HG02938 (cell line): ENCODE measurements at regions not wholly inside any gene's neighbourhood (a gene's known extent, or its start where the extent isn't known, plus 50 kb on each side); places are given as distances from the start of the nearest gene placed in this dataset.
"Not testable (repeated sequence)": the region's sequence is repeated elsewhere in the genome, so short reads cannot be mapped to it uniquely, and the experiment has no call there.

Experiments
- ATAC-seq: cut with Tn5 transposase; IDR thresholded peaks from one replicate; pipeline ENCODE4 v1.9.1; 2021; ENCODE audit warnings: mild to moderate bottlenecking, moderate library complexity; ENCODE audit not compliant: unreplicated experiment

DNA sequence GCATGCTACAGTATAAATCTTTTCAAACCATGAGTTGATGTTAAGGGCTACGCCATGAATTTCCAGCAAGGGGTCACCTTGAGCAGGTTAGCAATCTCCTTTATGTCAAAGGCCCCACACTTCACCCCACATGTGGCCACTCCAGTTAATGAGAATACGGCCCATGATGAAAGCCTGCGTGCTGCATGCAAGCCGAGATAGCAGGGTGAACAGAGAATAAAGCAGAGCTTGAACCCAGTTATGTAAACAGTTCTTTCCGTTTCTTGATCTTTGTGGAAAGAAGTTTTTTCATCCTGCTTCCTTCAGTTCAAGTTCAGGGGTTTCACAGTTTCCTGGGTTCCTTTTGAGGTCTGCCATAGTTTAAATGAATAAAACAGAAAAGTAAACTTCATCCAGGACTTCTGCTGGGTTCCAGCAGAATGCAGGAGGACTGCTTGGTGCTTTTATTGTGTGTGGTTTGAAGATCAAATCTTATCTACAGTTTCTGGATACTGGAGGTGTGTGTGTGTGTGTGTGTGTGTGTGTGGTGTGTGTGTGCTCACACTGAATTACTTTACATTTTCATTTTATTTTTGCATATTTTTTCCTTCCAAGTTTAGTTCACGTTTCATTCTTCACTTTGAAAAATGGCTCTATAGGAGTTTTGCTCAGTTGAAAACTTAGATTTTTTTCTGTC lies 87.1 kb downstream of the HMHB1 start:
- ATAC-seq, result no peak

DNA sequence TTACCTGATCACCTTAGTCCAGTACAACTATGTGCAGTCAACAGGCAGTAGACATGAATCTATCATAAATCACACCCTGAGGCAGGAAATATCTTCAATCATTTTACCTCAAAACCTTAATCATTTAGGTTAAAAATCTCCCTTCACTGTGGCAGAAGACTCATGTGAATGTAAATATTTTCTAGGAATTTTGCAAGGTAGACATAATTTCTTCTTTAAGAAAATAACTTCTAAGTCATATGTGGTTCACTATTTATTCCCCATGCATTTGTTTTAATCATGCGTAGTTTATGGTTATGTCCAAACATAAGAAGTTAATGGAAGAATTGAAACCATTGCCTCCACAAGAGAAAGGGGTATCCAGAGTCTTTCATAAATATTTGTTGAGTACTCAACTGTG lies 97.0 kb downstream of the HMHB1 start:
- no peak for ATAC-seq

- ATAC-seq, result no peak
These were observed 101.2 kb downstream of the HMHB1 start for GRCh38 chr5:143913008-143913752.

DNA sequence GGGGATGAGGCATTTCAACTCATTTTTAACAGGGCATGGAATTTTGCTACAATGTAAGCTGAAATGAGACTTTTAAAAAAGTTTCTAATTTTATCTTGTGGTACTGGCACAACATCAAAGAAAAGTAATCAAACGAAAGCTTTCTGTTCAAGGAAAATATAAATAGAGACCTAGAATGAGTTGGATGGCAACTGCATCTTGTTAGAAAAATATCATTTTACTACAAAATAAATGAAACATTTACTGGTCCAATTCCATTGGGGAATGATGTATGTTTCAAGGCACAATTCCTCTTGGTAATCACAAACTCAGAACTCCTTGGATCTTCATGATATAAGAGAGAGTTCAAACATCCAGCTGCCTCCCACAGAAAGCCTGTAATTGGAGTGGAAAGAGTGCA lies 102.8 kb downstream of the HMHB1 start:
- no peak for ATAC-seq

DNA sequence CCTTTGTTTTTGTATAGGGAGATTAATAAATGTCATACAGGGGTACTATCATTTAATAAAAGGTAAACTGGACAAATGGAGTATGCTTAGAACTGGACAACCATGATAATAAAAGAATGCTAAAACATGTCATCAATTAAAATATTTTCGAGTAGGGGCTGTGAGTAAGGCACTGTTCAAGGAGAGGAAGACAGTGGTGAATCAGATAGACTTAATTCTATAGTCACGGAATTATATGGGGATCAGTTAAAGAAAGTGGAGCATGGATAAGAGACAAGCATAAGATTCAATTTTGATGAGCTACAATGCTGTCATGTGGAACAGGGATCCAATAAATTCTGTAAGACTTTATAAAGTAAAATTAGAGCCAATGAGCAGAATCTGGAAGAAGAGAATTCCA lies 104.5 kb downstream of the HMHB1 start:
- ATAC-seq, result no peak

- no peak for ATAC-seq
These were observed 107.0 kb downstream of the HMHB1 start for GRCh38 chr5:143918961-143919360.

DNA sequence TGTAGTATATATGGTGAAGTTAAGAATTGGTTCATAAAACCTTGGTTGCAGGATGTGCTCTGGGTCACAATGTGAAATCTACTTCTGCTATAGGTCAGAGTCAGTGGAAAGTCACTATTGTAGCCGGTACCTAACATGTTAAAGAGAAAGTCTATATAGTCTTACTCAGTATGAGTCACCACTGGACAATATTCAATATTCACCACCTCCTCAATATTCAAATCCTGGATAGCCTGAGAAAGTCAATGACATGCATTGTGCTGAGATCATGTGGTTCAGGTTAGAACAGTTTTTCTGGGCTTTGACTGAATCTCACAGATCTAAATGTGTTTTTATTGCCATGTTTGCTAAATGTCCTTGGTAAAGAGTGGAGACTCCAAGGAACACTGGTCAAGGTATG lies 108.8 kb downstream of the HMHB1 start:
- no peak for ATAC-seq

- no peak for ATAC-seq
These were observed 109.8 kb downstream of the HMHB1 start for GRCh38 chr5:143921525-143922311.

GRCh38 chr5:143922718-143923117 lies 110.8 kb downstream of the HMHB1 start:
- no peak for ATAC-seq

- ATAC-seq, result no peak
These were observed 111.8 kb downstream of the HMHB1 start for GRCh38 chr5:143923634-143924266.

- no peak for ATAC-seq
These were observed 112.5 kb downstream of the HMHB1 start for GRCh38 chr5:143924311-143924978.

DNA sequence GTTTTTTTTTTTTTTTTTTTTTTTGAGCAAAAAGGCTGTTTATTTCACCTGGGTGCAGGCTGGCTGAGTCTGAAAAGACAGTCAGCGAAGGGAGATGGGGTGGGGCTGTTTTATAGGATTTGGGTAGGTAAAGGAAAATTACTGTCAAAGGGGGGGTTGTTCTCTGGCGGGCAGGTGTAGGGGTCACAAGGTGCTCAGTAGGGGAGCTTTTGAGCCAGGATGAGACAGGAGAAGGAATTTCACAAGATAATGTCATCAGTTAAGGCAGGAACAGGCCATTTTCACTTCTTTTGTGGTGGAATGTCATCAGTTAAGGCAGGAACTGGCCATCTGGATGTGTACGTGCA lies 113.0 kb downstream of the HMHB1 start:
- not testable (repeated sequence) for ATAC-seq

DNA sequence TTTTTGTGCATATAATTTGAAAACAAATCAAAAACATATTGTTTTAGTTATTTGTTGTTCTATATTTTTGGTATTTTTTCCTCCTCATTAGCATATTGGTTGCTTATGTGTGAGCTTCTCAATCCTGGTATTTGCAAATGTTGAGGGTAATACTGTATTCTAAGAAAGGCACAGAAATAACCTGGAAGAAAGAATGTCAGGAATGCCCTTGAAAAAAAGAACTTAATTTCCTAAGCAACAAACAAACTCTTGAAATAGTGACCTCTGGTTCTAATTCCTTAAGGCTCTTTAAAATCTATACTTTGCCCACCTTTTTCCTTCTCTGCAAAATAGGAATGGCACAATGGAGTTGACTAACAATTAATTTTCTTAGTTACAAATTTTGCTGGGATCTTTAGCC lies 117.5 kb downstream of the HMHB1 start:
- ATAC-seq, result no peak

GRCh38 chr5:143930561-143930960 lies 118.6 kb downstream of the HMHB1 start:
- ATAC-seq, result no peak

- no peak for ATAC-seq
These were observed 119.5 kb downstream of the HMHB1 start for GRCh38 chr5:143931476-143931875.

- no peak for ATAC-seq
These were observed 120.0 kb downstream of the HMHB1 start for GRCh38 chr5:143931986-143932385.

GRCh38 chr5:143932584-143932983 lies 120.6 kb downstream of the HMHB1 start:
- ATAC-seq, result no peak

DNA sequence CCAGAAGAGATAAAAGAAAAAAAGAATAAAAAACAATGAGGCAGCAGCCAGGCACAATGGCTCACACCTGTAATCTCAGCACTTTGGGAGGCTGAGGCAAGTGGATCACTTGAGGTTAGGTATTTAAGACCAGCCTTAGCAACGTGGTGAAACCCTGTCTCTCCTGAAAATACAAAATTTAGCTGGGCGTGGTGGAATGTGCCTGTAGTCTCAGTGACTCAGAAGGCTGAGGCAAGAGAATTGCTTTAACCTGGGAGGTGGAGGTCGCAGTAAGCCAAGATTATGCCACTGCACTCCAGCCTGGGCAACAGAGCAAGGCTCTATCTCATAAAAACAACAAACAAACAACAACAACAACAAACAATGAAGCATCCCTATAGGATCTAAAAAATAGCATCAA lies 121.5 kb downstream of the HMHB1 start:
- no peak for ATAC-seq

- no peak for ATAC-seq
These were observed 122.9 kb downstream of the HMHB1 start for GRCh38 chr5:143934821-143935220.

DNA sequence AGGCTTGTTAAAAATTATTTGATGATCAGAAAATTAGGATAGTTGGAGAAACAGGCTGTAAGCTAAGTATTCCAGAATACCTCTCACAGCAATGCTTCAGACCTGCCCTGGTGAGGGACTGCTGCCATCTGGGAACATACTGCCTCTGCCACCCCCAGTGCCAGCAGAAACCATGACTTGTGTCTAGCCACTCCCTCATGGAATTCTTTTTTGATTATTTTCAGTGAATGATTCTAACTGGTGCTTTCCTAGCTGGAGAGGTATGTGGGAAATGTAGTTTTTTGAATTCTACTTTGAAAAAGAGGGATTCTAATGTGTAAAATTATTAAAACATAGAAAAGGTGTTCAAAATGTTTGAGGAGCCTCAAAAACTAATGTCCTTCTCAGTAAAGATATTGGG lies 126.3 kb downstream of the HMHB1 start:
- no peak for ATAC-seq

- ATAC-seq, result no peak
These were observed 134.9 kb downstream of the HMHB1 start for GRCh38 chr5:143946837-143947236.
